ENCODE measurements at regions not wholly inside any gene's neighbourhood (a gene's known extent, or its start where the extent isn't known, plus 50 kb on each side); places are given as distances from the start of the nearest gene placed in this dataset.
"Not testable (repeated sequence)": the region's sequence is repeated elsewhere in the genome, so short reads cannot be mapped to it uniquely, and the experiment has no call there.

GRCh38 chr1:82398357-82398756 lies 597.6 kb downstream of the ADGRL2 start:
- no peak for DNase-seq

GRCh38 chr1:82395440-82395839 lies 594.7 kb downstream of the ADGRL2 start:
- peak; percentile 12 for DNase-seq

DNA sequence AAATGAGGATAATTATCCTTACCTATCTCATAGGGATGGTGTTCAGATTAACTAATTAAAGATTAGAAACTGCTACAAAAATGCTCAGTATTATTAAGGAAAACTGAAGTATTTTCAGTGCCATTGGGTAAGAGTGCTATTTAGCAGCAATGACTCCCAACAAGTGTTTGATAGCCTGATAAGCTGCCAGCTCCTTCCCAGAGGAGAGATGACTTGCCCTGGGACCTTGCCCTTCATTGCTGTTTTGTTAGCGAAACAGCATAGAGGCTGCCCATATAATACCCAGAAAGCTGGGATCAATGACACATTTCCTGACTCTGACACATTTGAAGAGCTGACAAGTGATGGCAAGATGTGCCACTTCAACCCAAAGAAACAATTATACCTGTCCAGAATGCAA lies 592.2 kb downstream of the ADGRL2 start:
- DNase-seq: no peak

DNA sequence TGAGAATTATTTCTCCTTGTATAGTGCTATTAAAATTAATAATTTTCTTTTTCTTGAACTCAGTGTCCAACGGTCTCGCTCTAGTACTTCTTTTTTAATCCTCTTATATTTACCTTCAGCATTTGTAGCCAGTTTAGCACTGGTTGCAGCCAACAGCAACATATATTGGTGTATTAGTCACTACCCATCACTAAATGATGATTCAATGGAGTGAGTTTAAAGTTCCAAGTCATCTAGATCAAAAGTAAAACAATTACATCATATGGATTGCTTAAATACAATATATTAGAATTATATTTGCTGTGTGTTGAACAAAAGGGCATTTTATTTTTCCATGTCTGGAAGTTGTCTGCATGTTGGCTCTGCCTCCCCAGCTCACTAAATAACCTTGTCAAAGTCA lies 591.8 kb downstream of the ADGRL2 start:
- no peak for DNase-seq

DNA sequence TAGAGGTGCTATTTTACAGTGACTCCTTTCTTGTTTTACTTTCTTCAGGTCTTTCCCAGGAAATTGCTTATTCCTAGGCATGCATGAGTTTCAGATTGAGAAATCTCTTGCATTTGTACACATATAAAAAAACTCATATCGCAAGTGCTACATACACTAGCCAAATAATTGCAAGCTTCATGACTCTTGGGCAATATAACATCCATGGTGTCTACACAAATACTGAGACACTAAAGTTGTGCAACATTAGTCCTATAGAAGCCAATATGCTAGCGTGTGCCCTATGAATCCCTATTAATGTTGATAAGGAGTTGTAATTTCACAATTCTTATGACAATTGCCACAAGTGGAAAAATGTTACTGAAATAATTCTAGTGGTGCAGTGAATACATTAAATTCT lies 591.0 kb downstream of the ADGRL2 start:
- no peak for DNase-seq

GRCh38 chr1:82390627-82391026 lies 589.9 kb downstream of the ADGRL2 start:
- no peak for DNase-seq

DNA sequence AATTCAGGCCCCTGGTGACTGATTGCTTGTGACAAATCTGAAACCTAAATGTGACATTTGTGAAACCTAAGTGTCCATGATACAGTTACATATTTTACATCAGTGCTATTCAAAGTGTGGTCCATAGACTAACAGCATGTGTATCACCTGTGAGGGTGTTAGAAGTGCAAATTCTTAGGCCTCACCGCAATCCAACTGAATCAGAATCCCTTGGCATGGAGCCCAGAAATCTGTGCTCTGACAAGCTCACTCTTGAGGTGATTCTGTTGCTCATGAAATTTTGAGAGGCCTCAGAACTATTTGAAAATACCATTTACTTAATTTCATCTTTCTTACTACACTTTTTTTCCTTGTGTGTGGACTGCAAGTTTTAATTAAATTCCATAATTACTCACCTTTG lies 587.9 kb downstream of the ADGRL2 start:
- no peak for DNase-seq

DNA sequence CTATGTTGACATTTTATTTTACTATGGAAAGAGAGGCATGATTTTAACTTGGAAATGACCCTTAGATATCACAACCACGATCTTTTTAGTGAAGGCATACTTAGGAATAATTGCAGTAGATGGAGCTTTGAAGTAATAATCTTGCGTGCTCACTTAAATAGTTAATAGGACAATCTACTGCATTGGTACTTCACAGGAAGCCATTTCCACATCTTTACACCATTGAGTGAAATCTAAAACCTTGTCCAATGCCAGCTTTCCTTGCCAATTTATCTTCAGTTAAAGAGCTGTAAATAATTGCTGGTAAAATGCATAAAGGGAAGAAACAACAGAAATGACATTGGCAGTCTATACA lies 586.3 kb downstream of the ADGRL2 start:
- no peak for DNase-seq

DNA sequence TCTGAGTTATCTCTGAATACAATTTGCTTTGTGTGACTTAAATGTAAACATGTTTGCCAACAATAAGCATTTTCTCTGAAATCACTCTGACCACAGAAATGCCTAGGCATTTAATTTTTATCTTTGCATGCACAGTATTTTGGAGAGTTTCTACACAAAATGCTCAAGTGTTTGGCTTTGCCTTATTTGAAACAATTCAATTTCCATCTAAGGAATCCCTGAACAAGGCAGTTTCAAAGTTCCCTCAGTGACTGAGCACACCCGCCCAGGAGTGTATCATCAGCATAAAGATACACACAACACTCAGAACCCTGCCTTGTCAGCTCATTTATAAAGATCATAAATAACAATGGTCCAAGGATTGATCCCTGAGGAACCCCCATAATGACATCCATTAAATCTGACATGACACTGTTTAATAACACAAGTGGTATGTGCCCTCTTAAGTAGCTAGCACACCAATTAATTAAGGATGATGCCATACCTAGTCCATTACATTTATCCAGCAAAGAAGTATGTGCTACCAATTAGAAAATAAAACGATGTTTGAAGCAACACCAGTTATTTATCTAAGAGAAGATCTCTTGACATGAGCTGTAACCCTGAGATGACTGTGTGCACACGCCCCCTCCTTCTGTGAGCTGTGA lies 585.8 kb downstream of the ADGRL2 start:
- no peak for DNase-seq

DNA sequence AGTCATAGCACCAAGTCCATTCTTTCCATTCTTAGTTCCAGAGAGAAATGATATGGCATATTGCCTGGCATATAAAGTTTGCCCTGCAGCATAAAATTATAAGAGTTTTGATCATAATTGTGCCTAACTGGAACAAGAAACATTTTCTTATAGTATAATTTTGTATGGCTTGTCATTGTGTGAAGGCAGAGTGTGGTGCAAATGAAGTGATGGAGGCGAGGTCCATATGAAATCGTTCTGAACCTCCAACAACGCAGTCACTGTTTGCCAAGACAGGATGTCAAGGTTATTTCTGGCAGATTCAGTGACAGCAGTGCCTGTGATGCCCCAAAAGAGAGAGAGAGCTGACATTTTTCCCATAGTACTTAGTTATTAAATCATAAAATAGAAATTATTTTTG lies 584.0 kb downstream of the ADGRL2 start:
- DNase-seq: no peak

DNA sequence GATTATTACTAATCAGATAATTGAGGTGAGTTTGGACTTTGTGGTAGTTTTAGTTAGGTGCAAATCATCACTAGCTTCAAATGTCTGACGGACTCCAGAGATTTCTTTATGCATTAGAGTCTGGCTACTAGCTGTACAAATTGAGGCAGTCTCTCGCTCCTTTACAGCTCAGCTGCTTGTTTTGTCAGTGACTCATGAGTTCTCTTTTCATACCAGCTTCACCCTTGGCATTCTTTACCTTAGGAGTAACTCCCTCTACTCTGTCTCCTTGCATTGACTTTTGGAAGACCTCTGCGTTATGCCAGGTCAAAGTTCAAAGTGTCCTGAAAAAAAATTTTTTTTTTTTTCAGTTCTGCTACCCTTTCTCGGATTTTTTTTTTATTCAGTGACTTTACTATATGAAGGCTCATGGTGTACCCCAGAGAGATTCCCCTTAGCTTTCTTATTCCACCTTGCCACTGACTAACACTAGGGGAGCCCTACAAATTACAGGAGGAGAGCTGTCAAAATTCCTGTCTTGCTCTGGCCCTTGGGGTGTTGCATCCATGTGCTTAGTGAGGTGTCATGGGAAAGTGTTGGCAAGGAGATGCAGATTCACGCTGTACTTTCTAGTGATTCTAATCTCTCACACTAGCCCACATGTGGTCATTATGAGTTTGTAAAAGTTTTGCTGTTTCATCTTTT lies 576.6 kb downstream of the ADGRL2 start:
- DNase-seq: no peak

GRCh38 chr1:82373710-82374109 lies 573.0 kb downstream of the ADGRL2 start:
- DNase-seq: no peak

DNA sequence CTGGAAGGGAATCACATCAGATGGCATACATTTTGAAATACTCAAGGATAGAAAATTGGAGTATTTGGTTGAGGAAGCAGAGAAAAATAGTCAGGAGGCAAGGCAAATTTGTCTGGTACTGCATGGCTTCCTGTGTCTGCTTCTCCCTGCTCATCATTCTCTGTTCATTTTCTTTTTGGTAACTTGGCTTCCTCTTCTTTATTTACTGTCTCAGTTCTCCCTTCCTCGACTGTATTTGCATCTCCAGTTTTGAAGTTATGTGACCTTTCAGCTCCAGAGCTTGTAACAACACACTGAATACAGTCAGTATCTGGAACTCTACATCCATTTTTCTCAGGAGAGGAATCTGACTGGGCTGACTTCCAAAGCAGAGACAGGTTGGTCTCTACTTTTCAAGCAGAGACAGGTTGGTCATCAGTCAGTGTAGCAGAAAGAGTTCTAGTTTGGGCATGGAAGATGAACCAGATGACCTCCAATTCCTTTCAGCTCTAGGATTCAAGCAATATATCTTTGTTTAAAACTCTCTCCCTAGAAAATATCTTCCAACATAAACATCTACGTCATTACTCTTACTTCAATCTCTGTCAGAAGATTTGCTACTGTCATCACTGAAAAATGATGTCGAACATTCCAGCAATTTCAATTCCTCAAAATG lies 571.2 kb downstream of the ADGRL2 start:
- DNase-seq: no peak

- no peak for DNase-seq
These were observed 566.7 kb downstream of the ADGRL2 start for GRCh38 chr1:82367456-82367855.

DNA sequence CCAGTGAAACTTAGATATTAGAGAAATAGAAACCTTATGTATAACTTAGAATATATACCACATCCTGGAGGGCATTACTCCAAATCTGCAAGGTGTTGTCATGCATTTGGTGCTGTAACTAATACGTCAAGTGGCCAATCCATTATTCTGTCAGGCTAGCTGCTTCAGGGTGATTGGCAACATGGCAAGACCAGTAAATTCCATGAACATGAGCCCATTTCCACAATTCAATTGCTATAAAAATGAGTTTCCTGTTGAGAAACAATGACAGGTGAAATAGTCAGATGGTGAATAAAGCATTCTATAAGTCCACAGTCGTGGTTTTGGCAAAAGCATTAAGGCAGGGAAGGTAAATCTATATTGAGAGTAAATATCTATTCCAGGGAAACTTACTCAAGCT lies 566.0 kb downstream of the ADGRL2 start:
- no peak for DNase-seq

- DNase-seq: not testable (repeated sequence)
These were observed 558.8 kb downstream of the ADGRL2 start for GRCh38 chr1:82359541-82359940.

GRCh38 chr1:82358706-82359105 lies 558.0 kb downstream of the ADGRL2 start:
- DNase-seq: not testable (repeated sequence)

DNA sequence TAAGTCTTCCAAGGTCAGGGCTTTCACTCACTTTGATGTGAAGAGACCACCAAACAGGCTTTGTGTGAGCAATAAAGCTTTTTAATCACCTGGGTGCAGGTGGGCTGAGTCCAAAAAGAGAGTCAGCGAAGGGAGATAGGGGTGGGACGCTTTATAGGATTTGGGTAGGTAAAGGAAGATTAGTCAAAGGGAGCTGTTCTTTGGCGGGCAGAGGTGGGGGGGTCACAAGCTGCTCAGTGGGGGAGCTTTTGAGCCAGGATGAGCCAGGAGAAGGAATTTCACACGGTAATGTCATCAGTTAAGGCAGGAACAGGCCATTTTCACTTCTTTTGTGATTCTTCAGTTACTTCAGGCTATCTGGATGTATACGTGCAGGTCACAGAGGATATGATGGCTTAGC lies 553.8 kb downstream of the ADGRL2 start:
- DNase-seq: not testable (repeated sequence)

GRCh38 chr1:82348487-82348886 lies 547.8 kb downstream of the ADGRL2 start:
- DNase-seq: no peak

DNA sequence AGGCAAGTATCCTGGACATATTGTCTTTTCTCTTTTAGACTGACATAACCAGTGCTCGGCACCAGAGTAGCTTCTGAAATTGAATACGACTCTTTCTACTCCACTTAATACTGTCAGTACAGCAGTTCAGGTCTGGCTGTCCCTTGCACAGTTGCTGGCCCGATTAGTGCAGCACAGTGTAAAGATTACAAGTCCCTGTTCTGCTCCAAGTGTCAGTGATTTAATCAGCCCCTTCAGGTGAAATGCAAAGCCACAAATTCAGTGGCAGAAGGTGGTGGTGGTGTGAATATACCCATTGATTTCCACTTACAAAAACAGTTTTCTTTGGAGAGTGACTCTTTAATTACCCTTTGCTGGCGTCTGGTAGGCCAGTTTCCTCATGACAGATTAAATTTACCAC lies 545.4 kb downstream of the ADGRL2 start:
- no peak for DNase-seq

GRCh38 chr1:82343381-82343780 lies 542.6 kb downstream of the ADGRL2 start:
- DNase-seq: no peak

GRCh38 chr1:82337635-82338034 lies 536.9 kb downstream of the ADGRL2 start:
- no peak for DNase-seq

GRCh38 chr1:82330330-82330729 lies 529.6 kb downstream of the ADGRL2 start:
- DNase-seq: no peak

- DNase-seq: no peak
These were observed 528.5 kb downstream of the ADGRL2 start for GRCh38 chr1:82329226-82329625.
